GM23338 (cell line): ENCODE measurements at regions not wholly inside any gene's neighbourhood (a gene's known extent, or its start where the extent isn't known, plus 50 kb on each side); places are given as distances from the start of the nearest gene placed in this dataset.

Source experiments
- CREB1 ChIP-seq: fragments of 250-450 bp; sonication (Bioruptor Pico); IDR thresholded peaks from 2 replicates; pipeline ENCODE4 v1.5.0; 2020; ENCODE audit warnings: low read depth, mild to moderate bottlenecking, moderate library complexity
- EZH2 ChIP-seq: fragments of 200-600 bp; sonication (generic); IDR thresholded peaks from one replicate; pipeline ENCODE4 v1.8.0; 2017; ENCODE audit warnings: antibody characterized with exemption, mild to moderate bottlenecking, low read depth; ENCODE audit not compliant: unreplicated experiment
- EZH2phosphoT487 ChIP-seq: fragments of 200-600 bp; sonication (generic); IDR thresholded peaks from one replicate; pipeline ENCODE4 v1.8.1; 2018; ENCODE audit warnings: antibody characterized with exemption; ENCODE audit not compliant: unreplicated experiment
- JUNB ChIP-seq: IDR thresholded peaks from one replicate; pipeline ENCODE4 v1.6.1; 2016; ENCODE audit warnings: antibody characterized with exemption; ENCODE audit not compliant: unreplicated experiment
- POLR2AphosphoS5 ChIP-seq: IDR thresholded peaks from 2 replicates; pipeline ENCODE4 v1.6.1; 2016; ENCODE audit warnings: antibody characterized with exemption, low read depth
- ZNF114 ChIP-seq: fragments of 250-450 bp; sonication (Bioruptor Pico); IDR thresholded peaks from 2 replicates; pipeline ENCODE4 v1.5.0; 2020; ENCODE audit warnings: mild to moderate bottlenecking, moderate library complexity
- ZNF331 ChIP-seq: fragments of 250-450 bp; sonication (Bioruptor Pico); IDR thresholded peaks from 2 replicates; pipeline ENCODE4 v1.5.0; 2020; ENCODE audit warnings: low read depth, mild to moderate bottlenecking, moderate library complexity
- TF ChIP-seq, protein P1 (sequence below), 2 experiments: fragments of 200-600 bp in 1 of 2; sonication (generic) in 1 of 2; conservative IDR thresholded peaks; 2 replicates each; pipeline versions ENCODE4 v1.5.1 to v1.6.1; 2016 to 2017; ENCODE audit warnings: antibody characterized with exemption in 2 of 2, low read depth in 2 of 2, mild to moderate bottlenecking in 2 of 2, moderate library complexity in 1 of 2
- TF ChIP-seq, protein P2 (sequence below): IDR thresholded peaks from one replicate; pipeline ENCODE4 v1.6.1; 2018; ENCODE audit warnings: antibody characterized with exemption; ENCODE audit not compliant: unreplicated experiment

DNA sequence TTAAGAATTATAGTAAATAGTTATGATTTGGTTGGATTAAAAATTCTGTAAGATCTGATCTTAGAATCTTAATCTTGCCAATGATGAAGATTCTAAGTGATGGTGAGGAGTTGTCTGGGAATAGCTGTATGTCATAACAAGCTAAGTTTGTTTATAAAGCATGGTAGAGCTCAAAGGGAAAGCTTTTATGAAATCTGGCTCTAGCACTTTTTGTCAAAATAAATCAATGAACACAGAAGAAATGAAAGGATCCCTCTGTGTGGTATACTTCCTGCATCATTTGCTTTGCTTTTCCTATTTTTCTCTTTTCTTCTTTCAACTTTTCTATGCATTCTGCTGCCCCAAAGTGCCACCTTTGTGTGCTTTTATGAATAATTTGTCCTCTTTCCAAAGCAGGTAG lies 193.5 kb upstream of the FAT1 start:
- TF ChIP-seq, protein P1, sequence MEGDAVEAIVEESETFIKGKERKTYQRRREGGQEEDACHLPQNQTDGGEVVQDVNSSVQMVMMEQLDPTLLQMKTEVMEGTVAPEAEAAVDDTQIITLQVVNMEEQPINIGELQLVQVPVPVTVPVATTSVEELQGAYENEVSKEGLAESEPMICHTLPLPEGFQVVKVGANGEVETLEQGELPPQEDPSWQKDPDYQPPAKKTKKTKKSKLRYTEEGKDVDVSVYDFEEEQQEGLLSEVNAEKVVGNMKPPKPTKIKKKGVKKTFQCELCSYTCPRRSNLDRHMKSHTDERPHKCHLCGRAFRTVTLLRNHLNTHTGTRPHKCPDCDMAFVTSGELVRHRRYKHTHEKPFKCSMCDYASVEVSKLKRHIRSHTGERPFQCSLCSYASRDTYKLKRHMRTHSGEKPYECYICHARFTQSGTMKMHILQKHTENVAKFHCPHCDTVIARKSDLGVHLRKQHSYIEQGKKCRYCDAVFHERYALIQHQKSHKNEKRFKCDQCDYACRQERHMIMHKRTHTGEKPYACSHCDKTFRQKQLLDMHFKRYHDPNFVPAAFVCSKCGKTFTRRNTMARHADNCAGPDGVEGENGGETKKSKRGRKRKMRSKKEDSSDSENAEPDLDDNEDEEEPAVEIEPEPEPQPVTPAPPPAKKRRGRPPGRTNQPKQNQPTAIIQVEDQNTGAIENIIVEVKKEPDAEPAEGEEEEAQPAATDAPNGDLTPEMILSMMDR (conservative IDR thresholded peaks at IDR 0.05; ENCODE audit: low read depth in 2 of 2) = no peak
- no peak for TF ChIP-seq EZH2
- no peak for TF ChIP-seq EZH2phosphoT487
- no peak for TF ChIP-seq JUNB
- TF ChIP-seq, protein P2, sequence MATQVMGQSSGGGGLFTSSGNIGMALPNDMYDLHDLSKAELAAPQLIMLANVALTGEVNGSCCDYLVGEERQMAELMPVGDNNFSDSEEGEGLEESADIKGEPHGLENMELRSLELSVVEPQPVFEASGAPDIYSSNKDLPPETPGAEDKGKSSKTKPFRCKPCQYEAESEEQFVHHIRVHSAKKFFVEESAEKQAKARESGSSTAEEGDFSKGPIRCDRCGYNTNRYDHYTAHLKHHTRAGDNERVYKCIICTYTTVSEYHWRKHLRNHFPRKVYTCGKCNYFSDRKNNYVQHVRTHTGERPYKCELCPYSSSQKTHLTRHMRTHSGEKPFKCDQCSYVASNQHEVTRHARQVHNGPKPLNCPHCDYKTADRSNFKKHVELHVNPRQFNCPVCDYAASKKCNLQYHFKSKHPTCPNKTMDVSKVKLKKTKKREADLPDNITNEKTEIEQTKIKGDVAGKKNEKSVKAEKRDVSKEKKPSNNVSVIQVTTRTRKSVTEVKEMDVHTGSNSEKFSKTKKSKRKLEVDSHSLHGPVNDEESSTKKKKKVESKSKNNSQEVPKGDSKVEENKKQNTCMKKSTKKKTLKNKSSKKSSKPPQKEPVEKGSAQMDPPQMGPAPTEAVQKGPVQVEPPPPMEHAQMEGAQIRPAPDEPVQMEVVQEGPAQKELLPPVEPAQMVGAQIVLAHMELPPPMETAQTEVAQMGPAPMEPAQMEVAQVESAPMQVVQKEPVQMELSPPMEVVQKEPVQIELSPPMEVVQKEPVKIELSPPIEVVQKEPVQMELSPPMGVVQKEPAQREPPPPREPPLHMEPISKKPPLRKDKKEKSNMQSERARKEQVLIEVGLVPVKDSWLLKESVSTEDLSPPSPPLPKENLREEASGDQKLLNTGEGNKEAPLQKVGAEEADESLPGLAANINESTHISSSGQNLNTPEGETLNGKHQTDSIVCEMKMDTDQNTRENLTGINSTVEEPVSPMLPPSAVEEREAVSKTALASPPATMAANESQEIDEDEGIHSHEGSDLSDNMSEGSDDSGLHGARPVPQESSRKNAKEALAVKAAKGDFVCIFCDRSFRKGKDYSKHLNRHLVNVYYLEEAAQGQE = no peak
- no peak for TF ChIP-seq CREB1 (CRISPR knock-in tag)
- TF ChIP-seq POLR2AphosphoS5 = no peak
- no peak for TF ChIP-seq ZNF114 (CRISPR knock-in tag)
- TF ChIP-seq ZNF331 (CRISPR knock-in tag) = no peak
